Panc1 (cell line): ENCODE measurements at regions not wholly inside any gene's neighbourhood (a gene's known extent, or its start where the extent isn't known, plus 50 kb on each side); places are given as distances from the start of the nearest gene placed in this dataset.
A peak's percentile ranks its signal among the peaks of the same experiment; 100 is the strongest.
"Not testable (repeated sequence)": the region's sequence is repeated elsewhere in the genome, so short reads cannot be mapped to it uniquely, and the experiment has no call there.

Experiments
- ATAC-seq: fragments of 200-7000 bp; cut with Tn5 transposase; 2 replicates; pipeline ENCODE4 v1.9.1; 2020; ENCODE audit warnings: mild to moderate bottlenecking, moderate library complexity
- BruUV-seq: library from RNA; stranded (reverse); fragments of 400-500 nt; replicated peaks from 2 replicates; lab custom pipeline; 2021; lab: Mats Ljungman, UMichigan
- CTCF ChIA-PET: fragments of 300-600 bp; sonication (Branson Sonifier 250); formaldehyde crosslinking; loops from one replicate; lab custom pipeline; 2022; ENCODE audit warnings: antibody characterized with exemption; lab: Charles Lee
- POLR2A ChIA-PET: fragments of 300-600 bp; sonication (Branson Sonifier 250); formaldehyde crosslinking; loops from one replicate; lab custom pipeline; 2022; ENCODE audit warnings: antibody characterized with exemption; lab: Charles Lee
- DNase-seq: peaks from one replicate; pipeline ENCODE4 v3.0.0-alpha.2; 2010; ENCODE audit warnings: low read depth, low spot score
- H3K27ac ChIP-seq: 2 replicates; pipeline ENCODE4 v1.5.1; 2011; ENCODE audit warnings: mild to moderate bottlenecking, low read length, inconsistent platforms
- H3K27me3 ChIP-seq: fragments of 200-500 bp; sonication (Bioruptor generic); 2 replicates; pipeline ENCODE4 v1.6.0; 2014; ENCODE audit warnings: low read length, inconsistent platforms; ENCODE audit not compliant: control insufficient read depth, insufficient read depth
- H3K36me3 ChIP-seq: fragments of 200-500 bp; sonication (Bioruptor generic); 2 replicates; pipeline ENCODE4 v1.5.1; 2014; ENCODE audit warnings: inconsistent platforms, mild to moderate bottlenecking, low read length, moderate library complexity; ENCODE audit not compliant: control insufficient read depth, insufficient read depth
- H3K4me1 ChIP-seq: 2 replicates; pipeline ENCODE4 v1.5.1; 2011; ENCODE audit warnings: inconsistent platforms, mild to moderate bottlenecking, low read length, moderate library complexity; ENCODE audit not compliant: control insufficient read depth, insufficient read depth
- H3K4me3 ChIP-seq, 2 experiments: 2 replicates each; pipeline ENCODE4 v1.5.1; 2011 to 2012; ENCODE audit warnings: low read depth in 2 of 2, low read length in 2 of 2, mild to moderate bottlenecking in 2 of 2, inconsistent platforms in 1 of 2, moderate library complexity in 1 of 2
- H3K9me3 ChIP-seq: fragments of 200-500 bp; sonication (Bioruptor generic); 2 replicates; pipeline ENCODE4 v1.5.1; 2014; ENCODE audit warnings: low read depth, mild to moderate bottlenecking, inconsistent platforms, low read length, moderate library complexity; ENCODE audit not compliant: control insufficient read depth, insufficient read depth
- in situ Hi-C: cut with HindIII; loops from 2 replicates; pipeline ENCODE4 v1.10.0; 2016; ENCODE audit warnings: low sequenced_read_pairs, low pct_unique_long_range_greater_than_20kb
- intact Hi-C: fragments of 100-400 bp; cut with micrococcal nuclease; formaldehyde crosslinking; loops from one replicate; pipeline ENCODE4 v1.10.0; 2022; ENCODE audit not compliant: unreplicated experiment

- peak; percentile 18 for DNase-seq
- BruUV-seq: not testable (repeated sequence)
Measured at GRCh38 chr1:83163879-83164475, 835.0 kb downstream of the TTLL7 start.

GRCh38 chr1:83158924-83159323 lies 840.0 kb downstream of the TTLL7 start:
- H3K27ac ChIP-seq, ATAC-seq, DNase-seq, in situ Hi-C loops, BruUV-seq, H3K9me3 ChIP-seq, H3K27me3 ChIP-seq, H3K4me3 ChIP-seq, H3K4me1 ChIP-seq, CTCF ChIA-PET, H3K36me3 ChIP-seq, intact Hi-C loops, POLR2A ChIA-PET: not testable (repeated sequence)

More at GRCh38 chr1:83163879-83164475, 835.0 kb downstream of the TTLL7 start:
- H3K4me3 ChIP-seq, H3K4me1 ChIP-seq, H3K36me3 ChIP-seq, H3K9me3 ChIP-seq, intact Hi-C loops, in situ Hi-C loops, POLR2A ChIA-PET, CTCF ChIA-PET, H3K27me3 ChIP-seq, ATAC-seq, H3K27ac ChIP-seq: not testable (repeated sequence)

GRCh38 chr1:83154306-83154705 lies 844.6 kb downstream of the TTLL7 start:
- H3K27me3 ChIP-seq, DNase-seq, H3K9me3 ChIP-seq, in situ Hi-C loops, H3K36me3 ChIP-seq, CTCF ChIA-PET, H3K4me3 ChIP-seq, H3K4me1 ChIP-seq, H3K27ac ChIP-seq, BruUV-seq, ATAC-seq, intact Hi-C loops: not testable (repeated sequence)
- POLR2A ChIA-PET: interaction anchor here (0.6 kb wide), 1 partner anchor 40 kb away, joined by 3 read pairs; no protein-coding TSS in a partner anchor

GRCh38 chr1:83151167-83151898 lies 847.6 kb downstream of the TTLL7 start:
- H3K27ac ChIP-seq, in situ Hi-C loops, BruUV-seq, H3K4me1 ChIP-seq, H3K9me3 ChIP-seq, CTCF ChIA-PET, intact Hi-C loops, POLR2A ChIA-PET, H3K4me3 ChIP-seq, H3K27me3 ChIP-seq, H3K36me3 ChIP-seq: not testable (repeated sequence)
- ATAC-seq (peak; percentile 100), DNase-seq (peak; percentile 68)

- DNase-seq, H3K9me3 ChIP-seq, H3K4me1 ChIP-seq, ATAC-seq, H3K4me3 ChIP-seq, intact Hi-C loops, H3K27me3 ChIP-seq, in situ Hi-C loops, H3K27ac ChIP-seq, H3K36me3 ChIP-seq, POLR2A ChIA-PET, CTCF ChIA-PET: not testable (repeated sequence)
- BruUV-seq: TSS peak; percentile 76
Measured at GRCh38 chr1:83150479-83150878, 848.5 kb downstream of the TTLL7 start.

- DNase-seq, intact Hi-C loops, in situ Hi-C loops, CTCF ChIA-PET, BruUV-seq, H3K4me1 ChIP-seq, POLR2A ChIA-PET, H3K27ac ChIP-seq, H3K27me3 ChIP-seq, H3K4me3 ChIP-seq, H3K9me3 ChIP-seq, H3K36me3 ChIP-seq: not testable (repeated sequence)
- peak; percentile 72 for ATAC-seq
Measured at GRCh38 chr1:83145820-83146219, 853.1 kb downstream of the TTLL7 start.

GRCh38 chr1:83142802-83143201 lies 856.1 kb downstream of the TTLL7 start:
- ATAC-seq, H3K4me1 ChIP-seq, intact Hi-C loops, H3K27ac ChIP-seq, H3K9me3 ChIP-seq, CTCF ChIA-PET, BruUV-seq, H3K27me3 ChIP-seq, DNase-seq, POLR2A ChIA-PET, in situ Hi-C loops, H3K4me3 ChIP-seq, H3K36me3 ChIP-seq: not testable (repeated sequence)
